NOMO-1 treated with DMSO at 0.1 percent for 48 hours (cell line): ENCODE measurements at regions not wholly inside any gene's neighbourhood (a gene's known extent, or its start where the extent isn't known, plus 50 kb on each side); places are given as distances from the start of the nearest gene placed in this dataset.
A peak's percentile ranks its signal among the peaks of the same experiment; 100 is the strongest.

Experiments
- DNase-seq: peaks from one replicate; lab custom pipeline; 2025; ENCODE audit not compliant: unreplicated experiment; lab: John Stamatoyannopoulos, UW

DNA sequence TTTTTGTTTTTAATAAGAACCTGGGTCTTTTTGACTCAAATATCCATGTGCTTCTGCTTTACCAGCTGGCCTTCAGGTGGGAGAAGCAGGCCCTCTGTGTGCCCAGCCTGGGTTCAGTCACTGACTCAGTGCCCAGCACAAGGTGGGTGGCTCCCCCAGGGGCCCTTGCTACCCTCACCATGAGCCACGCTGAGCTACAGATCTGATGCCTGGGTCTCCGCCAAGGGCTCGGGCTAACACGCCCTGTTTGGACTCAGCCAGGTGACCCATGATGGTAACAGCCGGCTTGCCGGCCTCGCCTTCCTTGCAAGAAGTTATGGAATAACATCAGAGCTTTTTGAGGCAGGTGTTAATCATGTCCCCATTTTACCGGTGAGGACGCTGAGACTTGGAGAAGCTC lies 109.5 kb upstream of the NLRP1 start:
- DNase-seq, result no peak

DNA sequence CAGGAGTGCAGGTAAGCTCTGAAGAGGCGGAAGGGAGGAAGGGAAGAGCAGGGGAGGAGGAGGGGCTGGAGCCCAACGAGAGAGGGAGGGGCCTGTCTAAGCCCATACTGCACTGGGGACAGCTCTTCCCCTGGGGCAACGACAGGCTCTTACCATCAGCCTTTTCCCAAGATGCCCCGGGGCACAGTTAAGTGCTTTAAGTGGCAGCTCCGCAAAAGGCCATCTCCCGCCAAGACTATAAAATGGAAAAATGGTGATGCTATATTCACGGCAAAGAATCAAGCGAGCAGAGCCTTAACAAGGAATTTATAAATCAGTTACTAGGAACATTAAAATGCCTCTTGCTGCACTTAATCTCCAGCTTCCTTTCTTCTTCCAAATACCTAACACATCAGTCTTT lies 110.2 kb upstream of the NLRP1 start:
- DNase-seq, result no peak

DNA sequence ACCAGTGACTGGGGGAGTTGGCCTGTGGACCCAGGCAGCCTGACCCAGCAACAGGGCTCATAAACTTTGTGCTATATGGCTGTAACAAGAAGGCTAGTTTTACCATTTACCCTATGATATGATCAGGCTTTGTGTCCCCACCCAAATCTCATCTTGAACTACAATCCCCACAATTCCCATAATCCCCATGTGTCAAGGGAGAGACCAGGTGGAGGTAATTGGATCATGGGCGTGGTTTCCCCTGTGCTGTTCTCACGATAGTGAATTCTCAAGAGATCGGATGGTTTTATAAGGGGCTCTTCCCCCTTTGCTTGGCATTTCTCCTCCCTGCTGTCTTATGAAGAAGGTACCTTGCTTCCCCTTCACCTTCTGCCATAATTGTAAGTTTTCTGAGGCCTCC lies 111.2 kb upstream of the NLRP1 start:
- DNase-seq, result no peak

DNA sequence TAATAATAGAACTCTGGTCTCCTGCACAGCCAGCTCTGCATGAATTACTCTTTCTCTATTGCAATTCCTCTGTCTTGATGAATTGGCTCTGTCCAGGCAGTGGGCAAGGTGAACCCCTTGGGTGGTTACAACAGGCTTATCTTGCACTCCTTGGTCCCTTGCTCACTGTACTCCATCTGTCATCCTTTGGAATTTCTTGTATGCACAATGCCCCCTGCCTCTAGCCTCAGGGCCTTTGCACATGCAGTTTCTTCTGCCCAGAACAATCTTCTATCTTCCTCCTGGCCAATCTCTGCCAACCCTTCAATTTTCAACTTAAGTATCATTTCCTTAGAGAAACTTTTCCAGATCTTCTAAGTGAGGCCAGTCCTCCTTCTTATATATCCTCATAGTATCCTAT lies 114.7 kb upstream of the NLRP1 start:
- no peak for DNase-seq

DNA sequence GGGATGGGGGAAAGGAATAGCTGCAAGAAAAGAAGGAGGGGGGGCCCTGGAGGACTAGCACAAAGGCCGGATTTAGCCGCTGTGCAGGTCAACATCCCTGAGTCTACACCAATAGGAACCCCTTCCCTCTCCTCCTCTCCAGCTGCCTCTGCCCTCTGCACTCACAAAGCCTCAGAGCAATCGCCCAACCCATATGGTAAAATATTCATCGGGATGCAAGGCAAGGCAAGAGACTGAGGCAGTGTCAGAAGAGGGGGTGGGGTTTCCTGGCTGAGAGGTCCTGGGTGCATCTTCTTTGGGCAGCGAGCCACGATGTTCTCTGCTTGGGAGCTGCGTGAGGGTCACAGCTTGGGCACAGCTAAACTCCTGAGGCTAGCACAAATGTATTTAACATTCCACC lies 115.5 kb upstream of the NLRP1 start:
- no peak for DNase-seq

DNA sequence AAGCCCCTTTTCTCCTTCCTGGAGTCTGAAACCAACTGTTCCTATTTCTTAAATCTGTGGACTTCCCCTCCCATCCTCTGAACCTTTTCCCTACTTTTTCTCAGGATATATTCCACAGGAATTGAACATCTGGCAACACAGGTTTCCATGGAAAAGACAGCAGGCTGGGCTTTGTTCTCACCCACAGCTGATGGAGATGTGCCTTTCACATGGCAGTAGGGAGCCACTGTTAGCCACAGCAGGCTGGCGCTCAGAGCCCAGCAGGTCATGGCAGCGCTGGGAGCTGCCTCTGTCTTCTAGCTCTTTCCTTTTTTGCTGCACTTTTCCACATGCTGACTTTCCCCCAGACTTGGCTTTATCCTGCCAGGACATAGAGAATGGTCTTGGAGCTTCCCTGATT lies 116.4 kb upstream of the NLRP1 start:
- no peak for DNase-seq

DNA sequence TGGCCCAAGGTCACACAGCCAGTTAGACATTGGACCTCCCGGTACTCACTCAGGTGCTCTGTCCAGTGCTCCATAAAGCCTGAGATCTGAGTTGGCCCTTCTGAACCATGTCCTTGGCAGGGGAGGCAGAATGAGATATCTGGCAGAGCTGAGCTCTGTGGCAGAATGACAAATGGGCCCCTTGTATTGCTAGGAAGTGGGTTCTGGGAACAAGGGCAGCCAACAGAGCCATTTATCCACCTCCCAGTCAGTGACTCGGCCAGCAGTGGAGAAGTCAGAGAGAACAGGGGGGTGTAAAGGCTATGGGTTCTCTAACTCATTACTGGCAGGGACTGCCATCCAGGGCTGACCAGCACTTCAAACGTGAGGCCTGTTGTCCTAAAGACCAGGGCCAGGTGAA lies 117.1 kb upstream of the NLRP1 start:
- no peak for DNase-seq

DNA sequence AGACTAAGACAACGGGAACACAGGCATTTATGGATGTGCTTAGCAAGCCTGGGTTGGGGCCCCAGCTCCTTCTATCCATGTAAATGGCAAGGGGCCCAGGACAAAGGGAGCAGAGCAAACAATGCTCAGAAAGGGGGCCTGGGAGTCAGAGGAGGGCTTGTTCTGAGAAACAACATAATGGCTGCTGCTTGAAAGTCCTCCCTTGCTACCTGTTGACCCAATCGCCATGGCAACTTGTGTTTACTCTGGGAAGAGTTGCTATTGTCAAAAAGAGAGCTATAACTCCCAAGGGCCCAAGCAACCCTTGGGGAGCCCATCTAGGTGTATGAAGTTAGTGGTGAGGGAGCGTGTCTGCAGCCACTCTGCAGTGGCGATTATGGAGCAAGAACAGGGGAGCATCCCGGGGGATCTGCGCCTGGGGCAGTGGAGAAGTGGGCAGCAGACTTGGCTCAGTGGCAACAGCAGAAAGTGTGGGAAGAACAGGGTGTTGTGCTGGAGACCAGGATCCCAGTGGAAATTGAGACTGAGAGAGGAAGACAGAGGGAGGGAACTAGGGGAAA lies 118.7 kb upstream of the NLRP1 start:
- DNase-seq, result no peak

DNA sequence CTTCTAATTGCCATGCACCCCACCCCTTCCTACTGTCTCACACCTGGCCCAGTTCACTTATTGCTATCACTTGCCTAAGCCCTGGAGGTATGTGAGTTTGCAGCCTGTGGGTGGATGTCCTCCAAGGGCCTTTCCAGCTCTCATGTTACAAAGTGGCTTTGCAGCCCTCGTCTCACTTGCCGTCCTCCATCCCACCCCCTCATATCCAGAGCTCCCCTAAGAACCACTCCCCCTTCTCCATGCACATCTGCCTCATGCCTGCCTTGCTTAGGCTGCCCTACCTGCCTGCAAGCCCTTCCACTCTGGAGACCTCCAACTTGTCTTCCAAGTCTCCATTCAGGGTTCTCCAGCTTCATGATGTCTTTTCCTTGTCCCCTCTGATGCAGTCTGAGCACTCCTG lies 119.4 kb upstream of the NLRP1 start:
- no peak for DNase-seq

DNA sequence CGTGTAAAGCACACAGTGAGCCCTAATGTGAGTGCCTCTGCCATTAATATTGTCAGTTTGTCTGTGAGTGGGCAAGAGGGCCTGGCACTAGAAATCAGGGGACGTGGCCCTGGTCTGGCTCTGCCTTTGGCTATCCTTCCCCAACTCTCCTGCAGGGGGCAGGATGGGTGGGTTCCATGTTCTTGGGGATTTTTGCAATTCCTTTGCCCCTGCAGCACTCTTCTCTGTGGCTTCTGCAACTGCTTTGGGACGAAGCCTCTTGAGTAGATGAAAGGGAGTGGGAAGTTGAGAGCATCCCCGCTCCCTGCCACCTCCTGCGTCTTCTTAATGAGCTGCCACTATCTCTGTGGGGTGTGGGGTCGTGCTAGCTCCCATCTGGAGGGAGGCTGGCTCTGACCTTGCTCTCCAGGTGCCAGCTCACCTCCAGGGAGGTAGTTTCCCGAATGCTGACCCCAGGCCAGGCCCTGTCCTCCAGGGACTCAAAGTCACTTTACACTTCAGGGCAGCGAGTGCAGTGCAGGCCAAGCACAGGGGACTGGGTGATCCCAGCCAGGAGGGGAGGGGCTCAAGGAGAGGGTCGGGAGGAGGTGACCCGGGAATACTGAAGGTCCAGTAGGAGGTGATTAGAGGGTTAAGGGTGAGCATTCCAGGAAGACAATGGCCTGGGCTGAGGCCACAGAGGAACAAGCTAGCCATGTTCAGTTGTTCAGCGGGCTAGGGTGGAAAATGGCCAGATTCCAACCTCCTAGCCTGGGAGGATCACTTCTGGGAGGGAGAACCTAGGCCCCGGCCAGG lies 121.0 kb upstream of the NLRP1 start:
- DNase-seq, result no peak

DNA sequence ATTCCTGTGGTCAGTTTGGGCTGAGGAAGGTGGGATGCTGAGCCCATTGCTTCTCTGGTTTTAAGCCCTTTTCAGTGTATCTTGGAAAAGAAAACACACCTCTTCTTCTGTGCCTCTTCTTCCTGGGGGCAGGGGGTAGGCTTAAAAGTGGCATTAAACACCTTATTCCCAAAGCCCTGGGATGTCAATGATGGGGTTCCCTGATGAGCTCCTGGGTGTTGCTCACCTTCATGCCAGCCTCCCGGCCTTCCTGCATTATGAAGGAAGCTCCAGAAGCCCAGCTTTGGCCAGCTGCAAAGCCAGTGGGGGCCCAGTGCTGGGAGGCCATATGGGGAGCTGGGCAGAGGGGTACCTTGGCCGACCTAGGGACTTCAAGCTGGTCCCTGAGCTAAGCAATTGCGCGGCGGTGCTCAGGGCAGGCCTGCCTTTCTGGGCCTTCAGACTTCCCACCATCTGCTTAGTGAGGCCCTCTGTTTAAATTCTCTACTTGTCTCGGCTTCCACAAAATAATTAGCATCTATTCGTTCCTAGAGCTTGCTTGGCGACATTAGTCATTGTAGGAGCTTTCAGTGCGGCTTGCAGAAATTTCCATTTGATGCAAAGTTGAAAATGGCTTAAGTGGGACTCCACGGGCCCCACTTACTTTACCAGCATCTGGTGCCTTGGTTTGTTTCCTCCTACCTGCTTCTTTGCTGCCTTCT lies 121.7 kb upstream of the NLRP1 start:
- no peak for DNase-seq

DNA sequence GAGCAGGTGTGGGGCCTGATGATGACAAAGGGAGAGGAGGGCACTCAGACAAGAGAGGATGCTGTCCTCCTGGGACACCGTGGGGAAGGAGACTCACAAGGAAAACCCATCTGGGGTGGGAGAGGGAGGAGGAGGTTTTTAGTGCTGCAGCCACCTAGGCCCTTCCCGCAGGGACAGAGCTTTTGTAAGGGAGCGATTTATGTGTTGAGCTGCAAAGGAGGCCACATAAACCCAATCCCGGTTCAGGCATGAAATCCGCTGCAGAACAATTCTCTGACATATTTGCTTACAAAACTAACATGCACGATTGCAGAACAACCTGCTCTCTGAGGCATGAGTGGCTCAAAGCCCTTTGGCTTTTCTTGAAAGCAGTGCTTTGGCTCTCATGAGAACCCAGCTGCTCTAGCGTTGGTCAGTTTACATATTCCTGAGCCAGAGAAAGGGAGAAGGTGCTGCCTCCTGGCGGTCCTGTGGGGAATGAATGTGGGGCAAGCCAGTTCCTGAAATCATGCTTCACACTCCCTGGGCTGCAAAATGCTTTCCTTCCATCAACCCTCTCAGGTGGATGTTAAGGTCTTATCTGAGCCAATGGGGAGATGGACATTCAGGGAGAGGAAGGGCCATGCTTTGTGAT lies 122.4 kb upstream of the NLRP1 start:
- peak; percentile 30 for DNase-seq

DNA sequence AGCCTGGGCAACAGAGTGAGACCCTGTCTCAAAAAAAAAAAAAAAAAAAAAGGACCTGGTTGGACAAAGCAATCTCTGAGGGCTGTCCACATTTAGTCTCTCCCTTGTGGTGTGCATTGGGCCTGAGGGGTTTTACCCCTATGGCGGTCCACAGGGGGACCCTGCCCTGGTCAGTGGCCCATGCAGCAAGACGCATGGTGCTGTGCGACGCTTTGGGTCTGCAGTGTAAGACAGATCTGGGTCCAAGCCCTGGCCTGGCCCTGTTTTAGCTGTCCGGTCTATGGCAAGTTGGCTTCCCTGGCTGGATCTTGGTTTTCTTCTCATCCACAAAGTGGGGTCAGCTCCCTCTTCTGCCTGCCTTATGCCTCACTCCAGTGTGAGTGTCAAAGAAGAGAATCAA lies 123.2 kb upstream of the NLRP1 start:
- no peak for DNase-seq

DNA sequence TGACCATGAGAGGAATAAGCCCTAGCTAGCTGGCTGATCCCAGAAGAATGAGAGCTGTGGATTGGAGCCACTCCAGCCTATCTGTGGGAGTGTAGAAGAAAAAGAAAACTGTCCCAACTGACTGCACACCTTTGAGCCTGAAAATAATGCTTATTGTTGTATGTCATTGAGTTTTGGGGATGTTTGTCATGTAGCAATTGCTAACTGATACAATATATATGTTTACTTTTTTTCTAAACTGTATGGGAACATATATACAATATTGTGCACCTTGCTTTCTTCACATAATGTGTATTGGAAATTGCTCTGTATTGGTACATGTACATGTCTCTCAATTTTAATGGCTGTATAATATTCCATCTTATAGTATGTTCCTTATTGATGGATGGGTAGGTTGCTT lies 124.0 kb upstream of the NLRP1 start:
- DNase-seq, result no peak

DNA sequence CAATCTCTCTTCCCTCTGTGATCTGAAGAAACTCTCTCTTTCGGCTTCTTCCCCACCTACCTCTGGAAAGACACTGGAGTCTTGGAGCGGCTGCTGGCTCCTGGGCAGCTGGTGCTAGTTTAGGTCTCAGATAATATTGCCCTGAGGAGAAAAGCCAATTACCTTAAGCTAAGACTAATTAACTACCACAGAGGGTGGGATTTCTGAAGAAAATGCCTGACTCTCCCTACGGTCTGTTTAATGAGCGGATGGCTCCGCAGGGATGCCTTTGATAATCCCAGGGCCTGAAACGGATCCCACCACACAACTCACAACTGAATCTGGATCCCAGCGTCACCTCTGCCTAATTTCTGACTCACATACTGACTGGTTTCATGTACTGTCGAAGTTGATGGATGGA lies 127.0 kb upstream of the NLRP1 start:
- DNase-seq, result no peak

DNA sequence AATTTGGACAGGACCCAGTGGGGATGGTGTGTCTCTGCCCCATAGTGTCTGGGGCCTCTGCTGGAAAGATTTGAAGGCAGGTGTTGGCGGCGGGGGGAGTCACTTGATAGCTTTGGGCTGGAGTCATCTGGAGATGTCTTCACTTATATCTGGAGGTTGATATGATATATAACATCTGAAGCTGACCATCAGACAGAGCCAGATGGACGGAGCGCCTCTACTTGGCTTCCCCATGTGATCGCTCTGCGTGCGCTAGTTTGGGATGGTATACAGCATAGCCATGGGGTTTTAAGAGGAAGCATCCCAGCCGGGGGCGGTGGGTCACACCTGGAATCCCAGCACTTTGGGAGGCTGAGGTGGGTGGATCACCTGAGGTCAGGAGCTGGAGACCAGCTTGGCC lies 130.7 kb upstream of the NLRP1 start:
- no peak for DNase-seq

DNA sequence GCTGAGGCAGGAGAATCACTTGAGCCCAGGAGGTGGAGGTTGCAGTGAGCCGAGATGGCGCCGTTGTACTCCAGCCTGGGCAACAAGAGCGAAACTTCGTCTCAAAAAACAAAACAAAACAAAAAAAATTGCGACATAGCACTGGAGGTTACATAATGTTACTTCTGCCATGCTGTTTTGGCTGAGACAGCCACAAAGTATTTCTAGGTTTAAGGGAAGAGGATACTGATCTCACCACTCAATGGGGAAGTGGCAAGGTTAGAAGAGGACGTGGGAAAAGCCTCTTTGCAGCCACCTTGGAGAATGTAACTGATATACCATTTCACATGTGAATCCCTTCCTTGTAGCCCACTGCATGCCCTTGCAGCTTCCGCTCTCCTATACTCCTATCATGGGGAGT lies 131.2 kb upstream of the NLRP1 start:
- peak; percentile 83 for DNase-seq

DNA sequence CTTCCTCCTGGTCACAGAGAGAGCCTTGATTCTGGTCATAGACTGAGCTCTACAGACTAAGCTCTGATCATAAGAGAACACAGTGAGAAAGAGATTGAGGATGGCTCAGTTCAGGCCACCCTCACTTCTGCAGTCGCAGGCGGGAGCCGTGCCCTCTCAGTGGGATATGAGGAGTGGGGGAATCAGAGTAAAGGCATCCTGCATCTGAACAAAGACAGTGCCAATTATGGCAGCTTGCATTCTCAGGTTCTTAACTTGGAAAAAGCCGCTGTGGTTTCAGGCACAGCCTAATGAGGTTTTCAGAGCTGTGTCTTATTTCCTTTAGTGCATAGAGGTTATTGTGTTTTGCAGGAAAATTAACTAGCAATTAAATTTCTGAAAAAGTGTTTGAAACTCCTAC lies 134.4 kb upstream of the NLRP1 start:
- no peak for DNase-seq

DNA sequence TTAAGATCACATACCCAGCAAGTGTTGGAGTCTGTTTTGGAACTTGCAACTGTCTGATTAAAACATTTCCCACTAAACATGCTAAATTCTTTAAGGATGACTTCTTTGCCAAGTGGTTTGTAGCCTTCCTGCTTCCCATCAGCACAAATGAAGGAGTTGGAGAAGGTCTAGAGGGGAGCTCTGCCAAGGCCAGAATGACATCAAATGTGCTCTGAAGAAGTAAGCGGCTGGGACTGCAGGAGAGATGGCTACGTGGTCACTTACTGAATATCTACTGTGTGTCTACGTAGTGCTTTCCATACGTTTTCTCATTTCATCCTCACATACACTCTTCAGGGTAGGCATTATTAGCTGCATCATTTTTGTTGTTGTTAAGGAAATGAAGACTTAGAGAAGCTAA lies 135.7 kb upstream of the NLRP1 start:
- no peak for DNase-seq

DNA sequence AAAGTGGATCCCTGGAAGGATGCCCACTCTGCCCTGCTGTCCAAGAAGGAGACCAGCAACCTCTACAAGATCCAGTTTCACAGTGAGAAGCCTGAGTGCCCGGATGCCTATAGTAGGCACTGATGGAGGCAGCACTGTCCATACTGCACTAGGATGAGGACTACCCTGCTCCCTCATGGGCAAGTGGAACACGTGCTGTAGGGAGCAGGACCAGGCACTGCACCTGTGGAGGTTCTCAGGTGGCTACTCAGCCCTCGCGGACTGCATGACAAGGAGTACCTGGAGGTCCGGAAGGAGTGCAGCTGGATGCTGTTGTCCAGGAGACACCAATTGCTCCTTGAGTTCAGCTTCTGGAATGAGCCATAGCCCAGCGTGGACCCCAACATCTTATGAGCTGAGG lies 146.1 kb upstream of the NLRP1 start:
- DNase-seq, result no peak

DNA sequence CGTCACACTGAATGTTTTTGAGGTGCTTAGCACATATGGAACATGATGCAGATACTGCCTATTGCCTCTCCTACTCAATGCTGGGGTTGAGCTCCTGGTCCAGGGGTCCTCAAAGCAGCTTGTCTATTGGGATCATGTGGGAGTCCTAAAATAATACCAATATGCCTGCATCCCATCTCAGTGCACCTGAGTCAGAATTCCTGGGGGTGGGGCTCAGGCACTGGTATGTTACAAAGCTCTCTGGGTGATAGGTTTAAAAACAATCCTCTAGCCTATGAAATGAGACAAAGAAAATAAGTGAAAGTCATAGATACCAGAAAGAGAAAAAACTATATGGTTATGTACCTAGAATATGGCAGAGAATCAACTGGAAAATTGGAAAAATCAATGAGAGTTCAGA lies 156.6 kb upstream of the NLRP1 start:
- no peak for DNase-seq

DNA sequence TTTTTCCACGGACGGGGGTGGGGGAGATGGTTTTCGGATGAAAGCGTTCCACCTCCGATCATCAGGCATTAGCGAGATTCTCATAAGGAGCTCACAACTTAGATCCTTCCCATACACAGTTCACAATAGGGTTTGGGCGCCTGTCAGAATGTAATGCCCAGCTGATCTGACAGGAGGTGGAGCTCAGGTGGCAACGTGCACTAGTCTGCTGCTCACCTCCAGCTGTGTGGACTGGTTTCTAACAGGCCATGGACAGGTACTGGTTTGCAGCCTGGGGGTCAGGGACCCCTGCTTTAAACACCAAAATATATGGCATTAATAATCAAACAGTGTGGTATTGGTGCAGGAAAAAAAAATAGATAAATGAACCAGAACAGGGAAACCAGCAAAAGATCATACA lies 157.5 kb upstream of the NLRP1 start:
- no peak for DNase-seq
